Activated naive CD4-positive, alpha-beta T cell treated with anti-CD3 and anti-CD28 coated beads for 36 hours (primary cell): ENCODE measurements at regions not wholly inside any gene's neighbourhood (a gene's known extent, or its start where the extent isn't known, plus 50 kb on each side); places are given as distances from the start of the nearest gene placed in this dataset.

Experiments used
- CTCF ChIA-PET: fragments of 350-600 bp; sonication (Branson Sonifier 250); formaldehyde crosslinking; loops from one replicate; lab custom pipeline; 2021; ENCODE audit warnings: antibody characterized with exemption; lab: Charles Lee
- DNase-seq: peaks from one replicate; pipeline ENCODE4 v3.0.0-alpha.2; 2020
- H3K27ac Mint-ChIP-seq: one replicate; pipeline ENCODE4 v1.8.0; 2021; ENCODE audit warnings: mild to moderate bottlenecking, mixed read lengths
- H3K27me3 Mint-ChIP-seq: one replicate; pipeline ENCODE4 v1.8.0; 2021; ENCODE audit warnings: low read depth, mixed read lengths
- H3K36me3 Mint-ChIP-seq: one replicate; pipeline ENCODE4 v1.8.0; 2021; ENCODE audit warnings: low read depth, mixed read lengths
- H3K4me1 Mint-ChIP-seq: one replicate; pipeline ENCODE4 v1.8.0; 2021; ENCODE audit warnings: low read depth, mixed read lengths
- H3K4me3 Mint-ChIP-seq: one replicate; pipeline ENCODE4 v1.8.0; 2021; ENCODE audit warnings: mild to moderate bottlenecking, moderate library complexity, mixed read lengths
- H3K9me3 Mint-ChIP-seq: one replicate; pipeline ENCODE4 v1.8.0; 2021; ENCODE audit warnings: mixed read lengths
- intact Hi-C: fragments of 100-400 bp; cut with micrococcal nuclease; formaldehyde crosslinking; loops from one replicate; pipeline ENCODE4 v1.15.1; 2023

GRCh38 chr6:121020656-121021055 is 313.6 kb downstream of the TBC1D32 start:
- no peak overlapping the region for H3K4me3 Mint-ChIP-seq
- no peak overlapping the region for H3K27ac Mint-ChIP-seq
- no peaks in the 10 kb centered on the region for H3K36me3 Mint-ChIP-seq
- no peak for DNase-seq
- H3K9me3 Mint-ChIP-seq: peaks cover 4% of the 10 kb centered on the region
- CTCF ChIA-PET: no interaction called here
- intact Hi-C loops: no loop called here
- H3K4me1 Mint-ChIP-seq: no peaks in the 10 kb centered on the region
- peaks cover 6% of the 10 kb centered on the region for H3K27me3 Mint-ChIP-seq

- DNase-seq: no peak
- intact Hi-C loops: no loop called here
- H3K27ac Mint-ChIP-seq: no peak overlapping the region
- CTCF ChIA-PET: interaction anchor here (0.7 kb wide), 2 partner anchors 49 to 340 kb away, joined by 3 read pairs; no protein-coding TSS in a partner anchor
- peaks cover 5% of the 10 kb centered on the region for H3K9me3 Mint-ChIP-seq
- H3K27me3 Mint-ChIP-seq: no peaks in the 10 kb centered on the region
- no peak overlapping the region for H3K4me3 Mint-ChIP-seq
- H3K36me3 Mint-ChIP-seq: no peaks in the 10 kb centered on the region
- no peaks in the 10 kb centered on the region for H3K4me1 Mint-ChIP-seq
These were observed 325.7 kb downstream of the TBC1D32 start for GRCh38 chr6:121008553-121008952.

GRCh38 chr6:121006024-121006423 is 328.3 kb downstream of the TBC1D32 start:
- Mint-ChIP-seq H3K36me3 (no peaks in the 10 kb centered on the region), H3K4me3 (no peak overlapping the region), H3K27me3 (no peaks in the 10 kb centered on the region), H3K27ac (no peak overlapping the region), H3K9me3 (peaks cover 12% of the 10 kb centered on the region), H3K4me1 (no peaks in the 10 kb centered on the region)
- DNase-seq: no peak
- intact Hi-C loops: no loop called here
- CTCF ChIA-PET: no interaction called here

- H3K36me3 Mint-ChIP-seq: no peaks in the 10 kb centered on the region
- CTCF ChIA-PET: no interaction called here
These were observed 333.9 kb downstream of the TBC1D32 start for GRCh38 chr6:121000381-121000780.

GRCh38 chr6:120996340-120996739 is 337.9 kb downstream of the TBC1D32 start:
- H3K27ac Mint-ChIP-seq: no peak overlapping the region
- no peaks in the 10 kb centered on the region for H3K9me3 Mint-ChIP-seq
- intact Hi-C loops: no loop called here
- CTCF ChIA-PET: no interaction called here
- no peaks in the 10 kb centered on the region for H3K36me3 Mint-ChIP-seq
- DNase-seq: no peak
- no peaks in the 10 kb centered on the region for H3K27me3 Mint-ChIP-seq
- no peaks in the 10 kb centered on the region for H3K4me1 Mint-ChIP-seq
- H3K4me3 Mint-ChIP-seq: no peak overlapping the region

More at GRCh38 chr6:121000381-121000780, 333.9 kb downstream of the TBC1D32 start:
- DNase-seq: no peak
- intact Hi-C loops: no loop called here
- Mint-ChIP-seq H3K27ac (no peak overlapping the region), H3K4me3 (no peak overlapping the region), H3K9me3 (peaks cover 9% of the 10 kb centered on the region), H3K4me1 (no peaks in the 10 kb centered on the region), H3K27me3 (no peaks in the 10 kb centered on the region)

- no peaks in the 10 kb centered on the region for H3K4me1 Mint-ChIP-seq
- no peaks in the 10 kb centered on the region for H3K9me3 Mint-ChIP-seq
- H3K4me3 Mint-ChIP-seq: no peak overlapping the region
- H3K27me3 Mint-ChIP-seq: no peaks in the 10 kb centered on the region
- H3K36me3 Mint-ChIP-seq: no peaks in the 10 kb centered on the region
- no peak overlapping the region for H3K27ac Mint-ChIP-seq
- CTCF ChIA-PET: no interaction called here
- intact Hi-C loops: no loop called here
- no peak for DNase-seq
These were observed 339.7 kb downstream of the TBC1D32 start for GRCh38 chr6:120994573-120994967.

- H3K9me3 Mint-ChIP-seq: no peaks in the 10 kb centered on the region
- CTCF ChIA-PET: no interaction called here
- no peaks in the 10 kb centered on the region for H3K4me1 Mint-ChIP-seq
- H3K27me3 Mint-ChIP-seq: no peaks in the 10 kb centered on the region
- no peaks in the 10 kb centered on the region for H3K36me3 Mint-ChIP-seq
- no peak overlapping the region for H3K4me3 Mint-ChIP-seq
- no peak for DNase-seq
- intact Hi-C loops: no loop called here
- H3K27ac Mint-ChIP-seq: no peak overlapping the region
These were observed 340.2 kb downstream of the TBC1D32 start for GRCh38 chr6:120993929-120994572.

GRCh38 chr6:120992257-120992656 is 342.0 kb downstream of the TBC1D32 start:
- intact Hi-C loops: no loop called here
- no peak overlapping the region for H3K27ac Mint-ChIP-seq
- H3K9me3 Mint-ChIP-seq: no peaks in the 10 kb centered on the region
- H3K4me3 Mint-ChIP-seq: no peak overlapping the region
- CTCF ChIA-PET: no interaction called here
- no peak for DNase-seq
- no peaks in the 10 kb centered on the region for H3K4me1 Mint-ChIP-seq
- H3K27me3 Mint-ChIP-seq: no peaks in the 10 kb centered on the region
- no peaks in the 10 kb centered on the region for H3K36me3 Mint-ChIP-seq

GRCh38 chr6:120990866-120991265 is 343.4 kb downstream of the TBC1D32 start:
- Mint-ChIP-seq H3K36me3 (no peaks in the 10 kb centered on the region), H3K27me3 (no peaks in the 10 kb centered on the region), H3K4me3 (no peak overlapping the region), H3K4me1 (no peaks in the 10 kb centered on the region), H3K27ac (no peak overlapping the region), H3K9me3 (no peaks in the 10 kb centered on the region)
- no peak for DNase-seq
- CTCF ChIA-PET: no interaction called here
- intact Hi-C loops: no loop called here

GRCh38 chr6:120981835-120982234 is 352.4 kb downstream of the TBC1D32 start:
- Mint-ChIP-seq H3K4me1 (no peaks in the 10 kb centered on the region), H3K27ac (no peak overlapping the region), H3K9me3 (no peaks in the 10 kb centered on the region), H3K36me3 (no peaks in the 10 kb centered on the region), H3K27me3 (no peaks in the 10 kb centered on the region), H3K4me3 (no peak overlapping the region)
- DNase-seq: no peak
- intact Hi-C loops: no loop called here
- CTCF ChIA-PET: interaction anchor here (0.6 kb wide), 1 partner anchor 103 kb away, joined by 3 read pairs; no protein-coding TSS in a partner anchor

GRCh38 chr6:120966321-120966720 is 368.0 kb downstream of the TBC1D32 start:
- Mint-ChIP-seq H3K4me1 (no peaks in the 10 kb centered on the region), H3K27ac (no peak overlapping the region), H3K27me3 (peaks cover 2% of the 10 kb centered on the region), H3K9me3 (no peaks in the 10 kb centered on the region), H3K4me3 (no peak overlapping the region), H3K36me3 (no peaks in the 10 kb centered on the region)
- CTCF ChIA-PET: no interaction called here
- no peak for DNase-seq
- intact Hi-C loops: no loop called here

- Mint-ChIP-seq H3K27ac (no peak overlapping the region), H3K27me3 (peaks cover 2% of the 10 kb centered on the region), H3K9me3 (no peaks in the 10 kb centered on the region), H3K36me3 (no peaks in the 10 kb centered on the region), H3K4me1 (no peaks in the 10 kb centered on the region), H3K4me3 (no peak overlapping the region)
- DNase-seq: no peak
- intact Hi-C loops: no loop called here
- CTCF ChIA-PET: no interaction called here
These were observed 368.5 kb downstream of the TBC1D32 start for GRCh38 chr6:120965814-120966213.

- Mint-ChIP-seq H3K27ac (no peak overlapping the region), H3K4me3 (no peak overlapping the region), H3K27me3 (peaks cover 2% of the 10 kb centered on the region), H3K4me1 (no peaks in the 10 kb centered on the region), H3K36me3 (no peaks in the 10 kb centered on the region), H3K9me3 (no peaks in the 10 kb centered on the region)
- CTCF ChIA-PET: interaction anchor here (0.6 kb wide), 1 partner anchor 133 kb away, joined by 6 read pairs; no protein-coding TSS in a partner anchor
- intact Hi-C loops: no loop called here
- DNase-seq: no peak
These were observed 373.5 kb downstream of the TBC1D32 start for GRCh38 chr6:120960761-120961160.
